ENCODE measurements at regions not wholly inside any gene's neighbourhood (a gene's known extent, or its start where the extent isn't known, plus 50 kb on each side); places are given as distances from the start of the nearest gene placed in this dataset.

DNA sequence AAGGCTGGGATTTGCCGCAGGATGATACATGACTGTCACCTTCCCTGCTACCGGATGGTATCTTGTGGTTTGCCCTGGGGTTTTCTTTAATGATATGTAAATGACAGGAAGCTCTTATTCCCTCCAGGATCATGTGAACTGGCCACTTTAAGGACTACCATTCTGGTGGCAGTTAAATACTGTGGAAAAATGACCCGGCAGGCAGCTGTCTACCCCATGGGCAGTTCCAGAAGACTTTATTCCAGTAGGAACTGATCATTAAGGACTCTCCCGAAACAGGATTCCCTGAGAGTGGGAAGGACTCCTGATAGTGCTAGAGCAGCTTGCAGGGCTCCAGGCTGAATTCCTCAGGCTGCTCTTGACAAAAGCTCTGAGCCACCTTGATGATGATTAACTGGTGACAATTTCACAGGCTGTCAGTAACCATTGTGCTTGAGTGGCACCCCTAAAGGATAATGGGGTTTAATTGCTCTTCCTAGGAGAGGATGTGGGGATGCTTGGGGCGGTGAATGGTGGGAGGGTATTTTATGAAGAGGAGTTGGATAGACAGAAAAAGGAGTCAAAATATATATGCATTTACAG lies 212.0 kb downstream of the CPS1 start:
- TF ChIP-seq, protein P1, sequence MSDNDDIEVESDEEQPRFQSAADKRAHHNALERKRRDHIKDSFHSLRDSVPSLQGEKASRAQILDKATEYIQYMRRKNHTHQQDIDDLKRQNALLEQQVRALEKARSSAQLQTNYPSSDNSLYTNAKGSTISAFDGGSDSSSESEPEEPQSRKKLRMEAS (IDR thresholded peaks at IDR 0.05), result no peak
- TF ChIP-seq CTCF (IDR thresholded peaks at IDR 0.05; ENCODE audit: low read depth, low read length, missing input control) (no peak), TAF1 (conservative IDR thresholded peaks at IDR 0.05) (no peak), JUND (IDR thresholded peaks at IDR 0.05) (no peak), YY1 (IDR thresholded peaks at IDR 0.05) (no peak), FOXA1 (IDR thresholded peaks at IDR 0.05) (no peak), GABPA (IDR thresholded peaks at IDR 0.05 in 1 of 2, conservative IDR thresholded peaks at IDR 0.05 in 1 of 2) (no peak), RXRA (IDR thresholded peaks at IDR 0.05) (no peak), EGR1 (IDR thresholded peaks at IDR 0.05; ENCODE audit: low read depth in 2 of 2) (no peak)
- TF ChIP-seq, protein P2, sequence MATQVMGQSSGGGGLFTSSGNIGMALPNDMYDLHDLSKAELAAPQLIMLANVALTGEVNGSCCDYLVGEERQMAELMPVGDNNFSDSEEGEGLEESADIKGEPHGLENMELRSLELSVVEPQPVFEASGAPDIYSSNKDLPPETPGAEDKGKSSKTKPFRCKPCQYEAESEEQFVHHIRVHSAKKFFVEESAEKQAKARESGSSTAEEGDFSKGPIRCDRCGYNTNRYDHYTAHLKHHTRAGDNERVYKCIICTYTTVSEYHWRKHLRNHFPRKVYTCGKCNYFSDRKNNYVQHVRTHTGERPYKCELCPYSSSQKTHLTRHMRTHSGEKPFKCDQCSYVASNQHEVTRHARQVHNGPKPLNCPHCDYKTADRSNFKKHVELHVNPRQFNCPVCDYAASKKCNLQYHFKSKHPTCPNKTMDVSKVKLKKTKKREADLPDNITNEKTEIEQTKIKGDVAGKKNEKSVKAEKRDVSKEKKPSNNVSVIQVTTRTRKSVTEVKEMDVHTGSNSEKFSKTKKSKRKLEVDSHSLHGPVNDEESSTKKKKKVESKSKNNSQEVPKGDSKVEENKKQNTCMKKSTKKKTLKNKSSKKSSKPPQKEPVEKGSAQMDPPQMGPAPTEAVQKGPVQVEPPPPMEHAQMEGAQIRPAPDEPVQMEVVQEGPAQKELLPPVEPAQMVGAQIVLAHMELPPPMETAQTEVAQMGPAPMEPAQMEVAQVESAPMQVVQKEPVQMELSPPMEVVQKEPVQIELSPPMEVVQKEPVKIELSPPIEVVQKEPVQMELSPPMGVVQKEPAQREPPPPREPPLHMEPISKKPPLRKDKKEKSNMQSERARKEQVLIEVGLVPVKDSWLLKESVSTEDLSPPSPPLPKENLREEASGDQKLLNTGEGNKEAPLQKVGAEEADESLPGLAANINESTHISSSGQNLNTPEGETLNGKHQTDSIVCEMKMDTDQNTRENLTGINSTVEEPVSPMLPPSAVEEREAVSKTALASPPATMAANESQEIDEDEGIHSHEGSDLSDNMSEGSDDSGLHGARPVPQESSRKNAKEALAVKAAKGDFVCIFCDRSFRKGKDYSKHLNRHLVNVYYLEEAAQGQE (IDR thresholded peaks at IDR 0.05), result no peak
- TF ChIP-seq, protein P3, sequence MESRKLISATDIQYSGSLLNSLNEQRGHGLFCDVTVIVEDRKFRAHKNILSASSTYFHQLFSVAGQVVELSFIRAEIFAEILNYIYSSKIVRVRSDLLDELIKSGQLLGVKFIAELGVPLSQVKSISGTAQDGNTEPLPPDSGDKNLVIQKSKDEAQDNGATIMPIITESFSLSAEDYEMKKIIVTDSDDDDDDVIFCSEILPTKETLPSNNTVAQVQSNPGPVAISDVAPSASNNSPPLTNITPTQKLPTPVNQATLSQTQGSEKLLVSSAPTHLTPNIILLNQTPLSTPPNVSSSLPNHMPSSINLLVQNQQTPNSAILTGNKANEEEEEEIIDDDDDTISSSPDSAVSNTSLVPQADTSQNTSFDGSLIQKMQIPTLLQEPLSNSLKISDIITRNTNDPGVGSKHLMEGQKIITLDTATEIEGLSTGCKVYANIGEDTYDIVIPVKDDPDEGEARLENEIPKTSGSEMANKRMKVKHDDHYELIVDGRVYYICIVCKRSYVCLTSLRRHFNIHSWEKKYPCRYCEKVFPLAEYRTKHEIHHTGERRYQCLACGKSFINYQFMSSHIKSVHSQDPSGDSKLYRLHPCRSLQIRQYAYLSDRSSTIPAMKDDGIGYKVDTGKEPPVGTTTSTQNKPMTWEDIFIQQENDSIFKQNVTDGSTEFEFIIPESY (IDR thresholded peaks at IDR 0.05), result no peak

All from liver (tissue), 3 donors.